MCF 10A (cell line): ENCODE measurements at regions not wholly inside any gene's neighbourhood (a gene's known extent, or its start where the extent isn't known, plus 50 kb on each side); places are given as distances from the start of the nearest gene placed in this dataset.

Source experiments
- BruUV-seq: library from RNA; stranded (reverse); fragments of 400-500 nt; replicated peaks from 2 replicates; lab custom pipeline; 2021; lab: Mats Ljungman, UMichigan
- CTCF ChIA-PET: fragments of 300-600 bp; sonication (Branson Sonifier 250); formaldehyde crosslinking; extraction: SDS; loops from one replicate; lab custom pipeline; 2021; ENCODE audit warnings: antibody characterized with exemption, inconsistent platforms; lab: Yijun Ruan, JAX
- POLR2A ChIA-PET: fragments of 300-600, 350-650 bp; sonication (Branson Sonifier 250); formaldehyde crosslinking; extraction: SDS; loops from one replicate; lab custom pipeline; 2020; ENCODE audit warnings: antibody characterized with exemption, inconsistent platforms; lab: Yijun Ruan, JAX
- DNase-seq: peaks from one replicate; pipeline ENCODE4 v3.0.0-alpha.2; 2018; ENCODE audit not compliant: unreplicated experiment
- H3K27ac Mint-ChIP-seq: one replicate; pipeline ENCODE4 v1.8.0; 2022; ENCODE audit warnings: mild to moderate bottlenecking, low read depth, mixed read lengths; ENCODE audit not compliant: unreplicated experiment
- H3K27me3 Mint-ChIP-seq: one replicate; pipeline ENCODE4 v1.8.0; 2022; ENCODE audit warnings: mixed read lengths; ENCODE audit not compliant: insufficient read depth, unreplicated experiment
- H3K36me3 Mint-ChIP-seq: one replicate; pipeline ENCODE4 v1.8.0; 2022; ENCODE audit warnings: mild to moderate bottlenecking, moderate library complexity, mixed read lengths; ENCODE audit not compliant: insufficient read depth, unreplicated experiment
- H3K4me1 Mint-ChIP-seq: one replicate; pipeline ENCODE4 v1.8.0; 2022; ENCODE audit warnings: mixed read lengths; ENCODE audit not compliant: insufficient read depth, unreplicated experiment
- H3K4me3 Mint-ChIP-seq: one replicate; pipeline ENCODE4 v1.8.0; 2022; ENCODE audit warnings: mild to moderate bottlenecking, moderate library complexity, mixed read lengths; ENCODE audit not compliant: unreplicated experiment
- H3K9me3 Mint-ChIP-seq: one replicate; pipeline ENCODE4 v1.8.0; 2022; ENCODE audit warnings: mixed read lengths; ENCODE audit not compliant: unreplicated experiment
- CTCF ChIP-seq: fragments of 200-600 bp; IDR thresholded peaks from one replicate; pipeline ENCODE4 v1.8.0; 2022; ENCODE audit warnings: antibody characterized with exemption, mild to moderate bottlenecking; ENCODE audit not compliant: unreplicated experiment
- intact Hi-C: fragments of 100-400 bp; cut with micrococcal nuclease; formaldehyde crosslinking; loops from 2 replicates; pipeline ENCODE4 v1.14.1; 2022

GRCh38 chrX:83319023-83319422, 189.1 kb upstream of the POU3F4 start:
- no peak overlapping the region for H3K4me3 Mint-ChIP-seq
- ChIA-PET POLR2A (interaction anchor here (0.6 kb wide), 1 partner anchor 117 kb away, joined by 5 read pairs; no protein-coding TSS in a partner anchor), CTCF (no interaction called here)
- intact Hi-C loops: no loop called here
- peaks cover 7% of the 10 kb centered on the region for H3K9me3 Mint-ChIP-seq
- no peak for DNase-seq
- no TSS peak for BruUV-seq
- no peaks in the 10 kb centered on the region for H3K4me1 Mint-ChIP-seq
- no peaks in the 10 kb centered on the region for H3K36me3 Mint-ChIP-seq
- H3K27me3 Mint-ChIP-seq: no peaks in the 10 kb centered on the region
- TF ChIP-seq CTCF: no peak
- no peak overlapping the region for H3K27ac Mint-ChIP-seq

- DNase-seq: no peak
- ChIA-PET POLR2A (no interaction called here), CTCF (no interaction called here)
- intact Hi-C loops: no loop called here
- peaks cover 2% of the 10 kb centered on the region for H3K27me3 Mint-ChIP-seq
- H3K4me3 Mint-ChIP-seq: no peak overlapping the region
- H3K36me3 Mint-ChIP-seq: peaks cover 4% of the 10 kb centered on the region
- no peak for TF ChIP-seq CTCF
- no TSS peak for BruUV-seq
- H3K27ac Mint-ChIP-seq: no peak overlapping the region
- peaks cover 4% of the 10 kb centered on the region for H3K9me3 Mint-ChIP-seq
- no peaks in the 10 kb centered on the region for H3K4me1 Mint-ChIP-seq
Measured at GRCh38 chrX:83326539-83326938, 181.6 kb upstream of the POU3F4 start.

- CTCF ChIA-PET: interaction anchor here (0.7 kb wide), 1 partner anchor 35 kb away, joined by 3 read pairs; no protein-coding TSS in a partner anchor
- no peak for TF ChIP-seq CTCF
- H3K9me3 Mint-ChIP-seq: no peaks in the 10 kb centered on the region
- BruUV-seq: no TSS peak
- peaks cover 10% of the 10 kb centered on the region for H3K27me3 Mint-ChIP-seq
- H3K4me3 Mint-ChIP-seq: no peak overlapping the region
- no peaks in the 10 kb centered on the region for H3K36me3 Mint-ChIP-seq
- POLR2A ChIA-PET: no interaction called here
- intact Hi-C loops: no loop called here
- H3K4me1 Mint-ChIP-seq: no peaks in the 10 kb centered on the region
- DNase-seq: no peak
- no peak overlapping the region for H3K27ac Mint-ChIP-seq
Measured at GRCh38 chrX:83333813-83334212, 174.3 kb upstream of the POU3F4 start.

GRCh38 chrX:83336454-83336853, 171.6 kb upstream of the POU3F4 start:
- no peak for TF ChIP-seq CTCF
- no peak overlapping the region for H3K27ac Mint-ChIP-seq

More at GRCh38 chrX:83336454-83336853, 171.6 kb upstream of the POU3F4 start:
- H3K4me1 Mint-ChIP-seq: no peaks in the 10 kb centered on the region
- DNase-seq: no peak
- BruUV-seq: no TSS peak
- ChIA-PET CTCF (no interaction called here), POLR2A (interaction anchor here (0.7 kb wide), 1 partner anchor 10 kb away, joined by 3 read pairs; no protein-coding TSS in a partner anchor)
- intact Hi-C loops: no loop called here
- no peak overlapping the region for H3K4me3 Mint-ChIP-seq
- peaks cover 19% of the 10 kb centered on the region for H3K27me3 Mint-ChIP-seq
- no peaks in the 10 kb centered on the region for H3K36me3 Mint-ChIP-seq
- no peaks in the 10 kb centered on the region for H3K9me3 Mint-ChIP-seq
